ENCODE measurements at regions not wholly inside any gene's neighbourhood (a gene's known extent, or its start where the extent isn't known, plus 50 kb on each side); places are given as distances from the start of the nearest gene placed in this dataset.

- peak in 2 of 3 donors; percentile 12 to 45 for DNase-seq
Observed at GRCh38 chr16:52874042-52874441, 178.7 kb downstream of the CHD9NB start.

GRCh38 chr16:52872731-52873130 is 180.0 kb downstream of the CHD9NB start:
- DNase-seq = peak in 1 of 3 donors; percentile 14

GRCh38 chr16:52871481-52871880 is 181.2 kb downstream of the CHD9NB start:
- DNase-seq = no peak

- DNase-seq = no peak
Observed at GRCh38 chr16:52869243-52869642, 183.5 kb downstream of the CHD9NB start.

GRCh38 chr16:52863000-52863399 is 189.7 kb downstream of the CHD9NB start:
- DNase-seq = no peak

GRCh38 chr16:52861614-52862022 is 191.1 kb downstream of the CHD9NB start:
- peak in 2 of 3 donors; percentile 28 to 59 for DNase-seq

- no peak for DNase-seq
Observed at GRCh38 chr16:52855463-52855862, 197.2 kb downstream of the CHD9NB start.

GRCh38 chr16:52852978-52853377 is 199.7 kb downstream of the CHD9NB start:
- DNase-seq = no peak

- DNase-seq = no peak
Observed at GRCh38 chr16:52851211-52851740, 201.4 kb downstream of the CHD9NB start.

- DNase-seq = peak; percentile 7 to 56 (median 27)
Observed at GRCh38 chr16:52843381-52843780, 209.3 kb downstream of the CHD9NB start.

GRCh38 chr16:52837251-52837650 is 215.4 kb downstream of the CHD9NB start:
- no peak for DNase-seq

GRCh38 chr16:52834736-52835465 is 217.8 kb downstream of the CHD9NB start:
- DNase-seq = peak; percentile 7 to 62 (median 15)

- no peak for DNase-seq
Observed at GRCh38 chr16:52832771-52833170, 219.9 kb downstream of the CHD9NB start.

GRCh38 chr16:52827456-52827855 is 225.2 kb downstream of the CHD9NB start:
- no peak for DNase-seq

GRCh38 chr16:52825892-52826291 is 226.8 kb downstream of the CHD9NB start:
- peak; percentile 6 to 28 (median 22) for DNase-seq

GRCh38 chr16:52819808-52820207 is 232.9 kb downstream of the CHD9NB start:
- no peak for DNase-seq

GRCh38 chr16:52819405-52819804 is 233.3 kb downstream of the CHD9NB start:
- DNase-seq = no peak

GRCh38 chr16:52817696-52818095 is 235.0 kb downstream of the CHD9NB start:
- no peak for DNase-seq

- no peak for DNase-seq
Observed at GRCh38 chr16:52816993-52817392, 235.7 kb downstream of the CHD9NB start.

GRCh38 chr16:52812678-52813556 is 239.8 kb downstream of the CHD9NB start:
- peak in 1 of 3 donors; percentile 20 for DNase-seq

- DNase-seq = no peak
Observed at GRCh38 chr16:52805559-52806168, 247.0 kb downstream of the CHD9NB start.

- no peak for DNase-seq
Observed at GRCh38 chr16:52800432-52800831, 252.3 kb downstream of the CHD9NB start.
